ENCODE measurements at regions not wholly inside any gene's neighbourhood (a gene's known extent, or its start where the extent isn't known, plus 50 kb on each side); places are given as distances from the start of the nearest gene placed in this dataset.

DNA sequence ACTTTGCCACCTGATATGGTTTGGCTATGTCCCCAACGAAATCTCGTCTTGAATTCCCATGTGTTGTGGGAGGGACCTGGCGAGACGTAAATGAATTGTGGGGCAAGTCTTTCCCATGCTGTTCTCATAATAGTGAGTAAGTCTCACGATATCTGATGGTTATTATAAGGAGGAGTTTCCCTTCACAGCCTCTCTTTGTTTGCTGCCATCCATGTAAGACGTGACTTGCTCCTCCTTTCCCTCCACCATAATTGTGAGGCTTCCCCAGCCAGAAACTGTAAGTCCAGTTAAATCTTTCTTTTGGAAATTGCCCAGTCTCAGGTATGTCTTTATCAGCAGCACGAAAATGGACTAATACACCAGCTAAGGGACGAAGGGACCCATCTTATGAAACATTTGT lies 1303.3 kb downstream of the SUCLG1 start:
- TF ChIP-seq, protein P1, sequence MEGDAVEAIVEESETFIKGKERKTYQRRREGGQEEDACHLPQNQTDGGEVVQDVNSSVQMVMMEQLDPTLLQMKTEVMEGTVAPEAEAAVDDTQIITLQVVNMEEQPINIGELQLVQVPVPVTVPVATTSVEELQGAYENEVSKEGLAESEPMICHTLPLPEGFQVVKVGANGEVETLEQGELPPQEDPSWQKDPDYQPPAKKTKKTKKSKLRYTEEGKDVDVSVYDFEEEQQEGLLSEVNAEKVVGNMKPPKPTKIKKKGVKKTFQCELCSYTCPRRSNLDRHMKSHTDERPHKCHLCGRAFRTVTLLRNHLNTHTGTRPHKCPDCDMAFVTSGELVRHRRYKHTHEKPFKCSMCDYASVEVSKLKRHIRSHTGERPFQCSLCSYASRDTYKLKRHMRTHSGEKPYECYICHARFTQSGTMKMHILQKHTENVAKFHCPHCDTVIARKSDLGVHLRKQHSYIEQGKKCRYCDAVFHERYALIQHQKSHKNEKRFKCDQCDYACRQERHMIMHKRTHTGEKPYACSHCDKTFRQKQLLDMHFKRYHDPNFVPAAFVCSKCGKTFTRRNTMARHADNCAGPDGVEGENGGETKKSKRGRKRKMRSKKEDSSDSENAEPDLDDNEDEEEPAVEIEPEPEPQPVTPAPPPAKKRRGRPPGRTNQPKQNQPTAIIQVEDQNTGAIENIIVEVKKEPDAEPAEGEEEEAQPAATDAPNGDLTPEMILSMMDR (IDR thresholded peaks at IDR 0.05), result no peak
- no peak for TF ChIP-seq POLR2A (IDR thresholded peaks at IDR 0.05)
